ENCODE measurements at regions not wholly inside any gene's neighbourhood (a gene's known extent, or its start where the extent isn't known, plus 50 kb on each side); places are given as distances from the start of the nearest gene placed in this dataset.

GRCh38 chr12:78764913-78765312 is 99.7 kb upstream of the SYT1 start:
- no peak overlapping the region for H3K4me3 ChIP-seq (ENCODE audit: low read length)
- no peak for DNase-seq (ENCODE audit: low read depth)
- no peak for TF ChIP-seq CTCF (conservative IDR thresholded peaks at IDR 0.05; ENCODE audit: low read depth, low read length)

GRCh38 chr12:78767264-78767981 is 97.2 kb upstream of the SYT1 start:
- TF ChIP-seq CTCF (conservative IDR thresholded peaks at IDR 0.05; ENCODE audit: low read depth, low read length), result no peak
- no peak for DNase-seq (ENCODE audit: low read depth)
- H3K4me3 ChIP-seq (ENCODE audit: low read length), result no peak overlapping the region

GRCh38 chr12:78778339-78778738 is 86.2 kb upstream of the SYT1 start:
- no peak for DNase-seq (ENCODE audit: low read depth)
- no peak for TF ChIP-seq CTCF (conservative IDR thresholded peaks at IDR 0.05; ENCODE audit: low read depth, low read length)
- H3K4me3 ChIP-seq (ENCODE audit: low read length), result no peak overlapping the region

GRCh38 chr12:78787576-78787975 is 77.0 kb upstream of the SYT1 start:
- DNase-seq (ENCODE audit: low read depth), result no peak
- TF ChIP-seq CTCF (conservative IDR thresholded peaks at IDR 0.05; ENCODE audit: low read depth, low read length), result no peak
- H3K4me3 ChIP-seq (ENCODE audit: low read length), result no peak overlapping the region

- no peak overlapping the region for H3K4me3 ChIP-seq (ENCODE audit: low read length)
- DNase-seq (ENCODE audit: low read depth), result no peak
- TF ChIP-seq CTCF (conservative IDR thresholded peaks at IDR 0.05; ENCODE audit: low read depth, low read length), result no peak
Measured at GRCh38 chr12:78790148-78790547, 74.4 kb upstream of the SYT1 start.

- no peak for TF ChIP-seq CTCF (conservative IDR thresholded peaks at IDR 0.05; ENCODE audit: low read depth, low read length)
- no peak overlapping the region for H3K4me3 ChIP-seq (ENCODE audit: low read length)
- DNase-seq (ENCODE audit: low read depth), result no peak
Measured at GRCh38 chr12:78792052-78792698, 72.4 kb upstream of the SYT1 start.

GRCh38 chr12:78793491-78793890 is 71.1 kb upstream of the SYT1 start:
- no peak for TF ChIP-seq CTCF (conservative IDR thresholded peaks at IDR 0.05; ENCODE audit: low read depth, low read length)
- H3K4me3 ChIP-seq (ENCODE audit: low read length), result no peak overlapping the region
- no peak for DNase-seq (ENCODE audit: low read depth)
